ENCODE measurements at regions not wholly inside any gene's neighbourhood (a gene's known extent, or its start where the extent isn't known, plus 50 kb on each side); places are given as distances from the start of the nearest gene placed in this dataset.

DNA sequence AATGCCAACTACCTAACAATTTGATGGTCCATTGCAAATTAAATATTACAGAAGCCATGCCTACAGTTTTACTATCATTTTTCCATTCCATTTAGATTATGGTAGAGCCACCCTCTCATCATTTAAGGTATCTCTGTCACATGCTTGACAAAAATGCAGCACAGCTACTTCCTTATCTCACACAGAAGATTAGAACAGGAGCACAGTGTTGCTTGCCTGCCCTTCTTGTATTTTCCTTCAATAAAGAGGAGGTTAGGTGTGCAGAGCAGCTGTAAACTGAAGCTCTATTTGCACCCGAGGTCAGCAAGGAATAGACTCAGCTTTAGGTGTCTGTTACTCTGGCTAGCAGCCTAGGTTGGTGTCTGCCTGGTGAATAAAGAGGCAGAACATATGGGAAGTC, 51.5 kb upstream of the ATP10B start:
- RAD21 ChIA-PET (ENCODE audit: low non-redundant PET in 1 of 2, low total read pairs in 2 of 2, uncharacterized antibody in 2 of 2, unreplicated experiment in 2 of 2) = no interaction called here
- POLR2A ChIA-PET = no interaction called here
- Histone ChIP-seq H3K27me3 (ENCODE audit: insufficient read depth, low read length) (no peaks in the 10 kb centered on the region), H2AFZ (ENCODE audit: low read depth, low read length, poor library complexity, severe bottlenecking) (no peak overlapping the region), H3K27ac (ENCODE audit: low read depth, low read length) (no peak overlapping the region), H3K9me2 (ENCODE audit: insufficient read depth) (no peaks in the 10 kb centered on the region), H3K4me1 (ENCODE audit: control insufficient read depth in 1 of 2, insufficient read depth in 2 of 2, low read length in 2 of 2) (no peaks in the 10 kb centered on the region), H3K36me3 (ENCODE audit: control insufficient read depth in 1 of 2, insufficient read depth in 2 of 2, low read length in 2 of 2) (no peaks in the 10 kb centered on the region), H3K9ac (ENCODE audit: low read length) (no peak overlapping the region), H3K79me2 (ENCODE audit: insufficient read depth, low read length) (no peaks in the 10 kb centered on the region), H3K9me3 (ENCODE audit: control insufficient read depth in 1 of 2, insufficient read depth in 1 of 2, low read depth in 1 of 2, low read length in 2 of 2) (no peaks in the 10 kb centered on the region), H4K20me1 (ENCODE audit: insufficient read depth) (no peaks in the 10 kb centered on the region), H3K4me2 (ENCODE audit: low read length) (no peak overlapping the region), H3K4me3 (replicated peaks in 1 of 2; ENCODE audit: low read depth in 1 of 2, low read length in 2 of 2) (no peak overlapping the region)
- CTCF ChIA-PET = no interaction called here
- no TSS peak for BruUV-seq (replicated peaks)
- ATAC-seq (no peak), DNase-seq (ENCODE audit: low read depth, low spot score) (no peak)
- TF ChIP-seq CEBPB (IDR thresholded peaks at IDR 0.05; ENCODE audit: low read depth) (no peak), SRF (IDR thresholded peaks at IDR 0.05; ENCODE audit: low read depth) (no peak), ZFX (IDR thresholded peaks at IDR 0.05) (no peak), POLR2A (IDR thresholded peaks at IDR 0.05; ENCODE audit: borderline replicate concordance, extremely low read depth, insufficient read depth, insufficient read length) (no peak), SP1 (IDR thresholded peaks at IDR 0.05; ENCODE audit: low read depth) (no peak), ZNF274 (IDR thresholded peaks at IDR 0.05; ENCODE audit: low read depth, low read length) (no peak), ELF1 (IDR thresholded peaks at IDR 0.05; ENCODE audit: borderline replicate concordance, low read depth) (no peak)
- TF ChIP-seq, protein P1, sequence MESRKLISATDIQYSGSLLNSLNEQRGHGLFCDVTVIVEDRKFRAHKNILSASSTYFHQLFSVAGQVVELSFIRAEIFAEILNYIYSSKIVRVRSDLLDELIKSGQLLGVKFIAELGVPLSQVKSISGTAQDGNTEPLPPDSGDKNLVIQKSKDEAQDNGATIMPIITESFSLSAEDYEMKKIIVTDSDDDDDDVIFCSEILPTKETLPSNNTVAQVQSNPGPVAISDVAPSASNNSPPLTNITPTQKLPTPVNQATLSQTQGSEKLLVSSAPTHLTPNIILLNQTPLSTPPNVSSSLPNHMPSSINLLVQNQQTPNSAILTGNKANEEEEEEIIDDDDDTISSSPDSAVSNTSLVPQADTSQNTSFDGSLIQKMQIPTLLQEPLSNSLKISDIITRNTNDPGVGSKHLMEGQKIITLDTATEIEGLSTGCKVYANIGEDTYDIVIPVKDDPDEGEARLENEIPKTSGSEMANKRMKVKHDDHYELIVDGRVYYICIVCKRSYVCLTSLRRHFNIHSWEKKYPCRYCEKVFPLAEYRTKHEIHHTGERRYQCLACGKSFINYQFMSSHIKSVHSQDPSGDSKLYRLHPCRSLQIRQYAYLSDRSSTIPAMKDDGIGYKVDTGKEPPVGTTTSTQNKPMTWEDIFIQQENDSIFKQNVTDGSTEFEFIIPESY (IDR thresholded peaks at IDR 0.05; ENCODE audit: extremely low read depth, insufficient replicate concordance, low read length) = no peak
- TF ChIP-seq, protein P2, sequence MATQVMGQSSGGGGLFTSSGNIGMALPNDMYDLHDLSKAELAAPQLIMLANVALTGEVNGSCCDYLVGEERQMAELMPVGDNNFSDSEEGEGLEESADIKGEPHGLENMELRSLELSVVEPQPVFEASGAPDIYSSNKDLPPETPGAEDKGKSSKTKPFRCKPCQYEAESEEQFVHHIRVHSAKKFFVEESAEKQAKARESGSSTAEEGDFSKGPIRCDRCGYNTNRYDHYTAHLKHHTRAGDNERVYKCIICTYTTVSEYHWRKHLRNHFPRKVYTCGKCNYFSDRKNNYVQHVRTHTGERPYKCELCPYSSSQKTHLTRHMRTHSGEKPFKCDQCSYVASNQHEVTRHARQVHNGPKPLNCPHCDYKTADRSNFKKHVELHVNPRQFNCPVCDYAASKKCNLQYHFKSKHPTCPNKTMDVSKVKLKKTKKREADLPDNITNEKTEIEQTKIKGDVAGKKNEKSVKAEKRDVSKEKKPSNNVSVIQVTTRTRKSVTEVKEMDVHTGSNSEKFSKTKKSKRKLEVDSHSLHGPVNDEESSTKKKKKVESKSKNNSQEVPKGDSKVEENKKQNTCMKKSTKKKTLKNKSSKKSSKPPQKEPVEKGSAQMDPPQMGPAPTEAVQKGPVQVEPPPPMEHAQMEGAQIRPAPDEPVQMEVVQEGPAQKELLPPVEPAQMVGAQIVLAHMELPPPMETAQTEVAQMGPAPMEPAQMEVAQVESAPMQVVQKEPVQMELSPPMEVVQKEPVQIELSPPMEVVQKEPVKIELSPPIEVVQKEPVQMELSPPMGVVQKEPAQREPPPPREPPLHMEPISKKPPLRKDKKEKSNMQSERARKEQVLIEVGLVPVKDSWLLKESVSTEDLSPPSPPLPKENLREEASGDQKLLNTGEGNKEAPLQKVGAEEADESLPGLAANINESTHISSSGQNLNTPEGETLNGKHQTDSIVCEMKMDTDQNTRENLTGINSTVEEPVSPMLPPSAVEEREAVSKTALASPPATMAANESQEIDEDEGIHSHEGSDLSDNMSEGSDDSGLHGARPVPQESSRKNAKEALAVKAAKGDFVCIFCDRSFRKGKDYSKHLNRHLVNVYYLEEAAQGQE (IDR thresholded peaks at IDR 0.05; ENCODE audit: low read depth) = no peak
- intact Hi-C loops (cut with micrococcal nuclease) = no loop called here

All from HCT116 (cell line).